ENCODE measurements at regions not wholly inside any gene's neighbourhood (a gene's known extent, or its start where the extent isn't known, plus 50 kb on each side); places are given as distances from the start of the nearest gene placed in this dataset.
"Not testable (repeated sequence)": the region's sequence is repeated elsewhere in the genome, so short reads cannot be mapped to it uniquely, and the experiment has no call there.

DNA sequence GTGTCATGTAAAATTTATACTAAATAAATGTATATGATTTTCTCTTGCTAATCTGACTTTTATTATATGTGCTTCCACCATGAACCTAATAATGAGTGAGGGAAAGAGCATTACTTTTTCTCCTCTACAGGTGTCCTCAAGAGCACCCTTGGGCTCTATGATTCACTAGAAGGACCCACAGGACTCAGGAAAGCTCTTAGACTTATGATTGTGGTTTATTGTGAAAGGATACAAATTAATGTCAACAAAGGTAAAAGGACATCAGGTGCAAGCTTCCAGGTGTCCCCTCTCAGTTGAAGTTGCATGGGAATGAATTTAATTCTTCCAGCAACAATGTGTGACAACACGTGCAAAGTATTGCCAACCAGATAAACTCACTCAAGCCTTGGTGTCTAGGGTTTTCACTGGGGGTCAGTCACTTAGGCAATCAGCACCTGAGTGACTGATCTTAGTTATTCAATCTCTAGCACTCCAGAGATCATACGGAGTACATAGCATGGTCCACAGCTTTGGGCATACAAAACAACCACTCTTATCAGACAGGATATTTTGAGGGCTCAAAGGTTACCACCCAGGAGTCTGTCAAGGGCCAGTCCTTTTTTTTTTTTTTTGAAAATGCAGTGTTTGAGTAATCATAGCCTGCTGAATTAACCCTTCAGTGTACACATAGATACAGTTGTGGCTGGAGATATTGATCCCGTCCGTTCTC lies 1518.1 kb downstream of the KHDRBS2 start:
- DNase-seq; H3K27me3 Mint-ChIP-seq (ENCODE audit: low read depth); POLR2A ChIA-PET: not testable (repeated sequence)

DNA sequence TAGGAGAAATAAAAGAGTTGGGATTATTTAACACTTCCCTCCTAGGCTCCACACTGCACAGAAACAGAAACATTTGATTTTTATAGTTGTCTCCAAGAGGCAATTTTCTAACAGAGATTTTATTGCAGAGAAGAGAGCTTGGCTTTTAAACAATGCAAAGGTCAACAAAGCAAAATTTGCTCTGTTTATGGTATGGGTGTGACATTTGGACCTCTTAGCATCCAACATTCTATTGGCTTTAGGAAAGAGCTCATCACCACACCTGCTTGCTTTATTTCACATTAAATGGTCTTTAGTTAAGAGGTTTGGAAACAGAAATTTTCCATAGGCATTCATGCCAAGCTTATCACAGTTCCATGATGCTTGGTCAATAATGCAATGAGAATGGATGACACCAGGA lies 1520.7 kb downstream of the KHDRBS2 start:
- CTCF ChIA-PET; H3K4me1 Mint-ChIP-seq (ENCODE audit: low read depth); DNase-seq; H3K27ac Mint-ChIP-seq; POLR2A ChIA-PET; H3K36me3 Mint-ChIP-seq (ENCODE audit: low read depth); H3K27me3 Mint-ChIP-seq (ENCODE audit: low read depth); ATAC-seq; H3K4me3 Mint-ChIP-seq: not testable (repeated sequence)
- H3K9me3 Mint-ChIP-seq (ENCODE audit: insufficient read depth), result peaks cover 15% of the 10 kb centered on the region

More for the DNA sequence above, 1518.1 kb downstream of the KHDRBS2 start:
- H3K4me3 Mint-ChIP-seq; H3K27ac Mint-ChIP-seq; ATAC-seq; CTCF ChIA-PET; H3K36me3 Mint-ChIP-seq (ENCODE audit: low read depth); H3K4me1 Mint-ChIP-seq (ENCODE audit: low read depth): not testable (repeated sequence)
- peaks cover 21% of the 10 kb centered on the region for H3K9me3 Mint-ChIP-seq (ENCODE audit: insufficient read depth)

DNA sequence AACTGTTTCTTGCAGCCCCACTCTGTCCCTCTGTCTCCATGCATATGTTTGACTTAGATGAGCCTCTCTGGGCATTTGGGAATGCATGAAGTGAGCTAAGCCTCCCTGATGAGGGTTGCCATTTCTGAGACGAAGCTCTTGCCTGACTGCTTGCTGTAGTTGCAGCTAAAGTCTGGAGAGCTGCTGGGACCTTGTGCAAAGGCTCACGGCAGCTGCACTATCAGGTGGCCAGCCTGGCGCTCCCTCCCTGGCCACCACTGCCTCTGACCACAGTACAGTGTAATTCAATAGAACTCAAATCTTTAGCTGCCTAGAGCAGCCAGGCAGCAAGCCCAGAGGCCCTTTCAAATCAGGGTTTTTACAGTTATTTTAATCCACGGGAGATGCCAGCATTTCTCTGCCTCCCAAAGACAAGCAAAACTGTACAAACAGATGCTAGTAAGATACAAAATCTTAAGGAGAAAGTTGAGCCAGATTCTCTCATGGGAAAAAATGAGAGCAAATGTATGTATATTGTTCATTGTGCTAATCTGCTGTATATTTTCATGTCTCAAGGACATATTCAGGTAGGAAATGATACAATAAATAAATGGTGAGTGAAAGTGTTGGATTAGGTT lies 1522.5 kb downstream of the KHDRBS2 start:
- CTCF ChIA-PET; H3K36me3 Mint-ChIP-seq (ENCODE audit: low read depth); POLR2A ChIA-PET; H3K4me3 Mint-ChIP-seq; H3K4me1 Mint-ChIP-seq (ENCODE audit: low read depth); DNase-seq; H3K27ac Mint-ChIP-seq; H3K27me3 Mint-ChIP-seq (ENCODE audit: low read depth); ATAC-seq: not testable (repeated sequence)
- peaks cover 22% of the 10 kb centered on the region for H3K9me3 Mint-ChIP-seq (ENCODE audit: insufficient read depth)

DNA sequence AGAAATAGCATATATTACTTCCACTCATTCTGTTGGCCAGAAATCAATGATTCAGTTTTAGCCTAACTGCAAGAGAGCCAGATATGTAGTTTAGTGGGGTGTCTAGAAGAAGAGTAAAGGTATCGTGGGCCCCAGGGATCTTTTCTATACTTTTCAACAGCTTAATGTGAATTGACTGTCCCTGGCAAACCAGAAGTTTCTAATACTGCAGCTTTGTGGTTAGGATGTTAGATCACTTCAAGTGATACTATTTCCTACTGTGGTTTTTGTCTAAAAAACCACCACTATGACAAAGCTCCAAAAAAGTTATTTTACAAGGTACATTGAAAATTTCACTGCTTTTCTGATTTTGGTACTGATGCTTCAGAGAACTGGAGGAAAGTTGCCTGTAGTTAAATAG lies 1525.1 kb downstream of the KHDRBS2 start:
- DNase-seq; POLR2A ChIA-PET; ATAC-seq; H3K27ac Mint-ChIP-seq; H3K4me3 Mint-ChIP-seq; H3K36me3 Mint-ChIP-seq (ENCODE audit: low read depth); H3K4me1 Mint-ChIP-seq (ENCODE audit: low read depth); H3K27me3 Mint-ChIP-seq (ENCODE audit: low read depth); CTCF ChIA-PET: not testable (repeated sequence)
- peaks cover 20% of the 10 kb centered on the region for H3K9me3 Mint-ChIP-seq (ENCODE audit: insufficient read depth)

DNA sequence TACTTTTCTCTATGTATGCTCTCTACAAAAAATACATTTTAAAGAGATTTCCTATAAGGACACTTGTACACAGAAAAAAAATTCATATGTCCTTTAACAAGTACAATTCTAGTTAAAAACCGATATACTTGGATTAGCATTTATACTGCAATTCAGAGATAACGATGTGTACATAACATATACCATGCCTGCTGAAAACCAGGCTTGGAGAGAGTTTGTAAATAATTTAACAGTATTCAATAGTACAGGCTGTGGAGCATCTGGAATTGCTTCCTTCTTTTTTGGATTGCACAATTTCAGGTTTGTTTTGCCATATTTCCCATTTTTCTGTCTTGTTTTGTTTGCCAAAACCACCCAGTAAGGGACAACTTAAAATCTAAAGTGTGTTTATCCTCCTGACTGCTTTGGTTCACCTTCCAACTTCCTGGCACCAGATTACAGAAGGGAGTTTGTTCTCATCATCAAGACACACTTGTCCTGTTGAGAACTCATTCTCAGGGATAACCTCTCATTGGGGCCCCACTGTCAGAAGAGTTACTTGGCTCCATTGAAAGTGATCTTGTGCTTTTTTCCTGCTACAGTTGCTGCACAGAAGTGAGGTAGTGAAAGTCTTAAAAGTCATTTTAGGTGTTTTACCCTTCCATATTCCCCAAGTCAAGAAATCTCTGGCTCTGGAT lies 1526.7 kb downstream of the KHDRBS2 start:
- peaks cover 24% of the 10 kb centered on the region for H3K9me3 Mint-ChIP-seq (ENCODE audit: insufficient read depth)
- CTCF ChIA-PET; H3K27me3 Mint-ChIP-seq (ENCODE audit: low read depth); H3K27ac Mint-ChIP-seq; POLR2A ChIA-PET; DNase-seq; H3K4me3 Mint-ChIP-seq; ATAC-seq; H3K36me3 Mint-ChIP-seq (ENCODE audit: low read depth); H3K4me1 Mint-ChIP-seq (ENCODE audit: low read depth): not testable (repeated sequence)

DNA sequence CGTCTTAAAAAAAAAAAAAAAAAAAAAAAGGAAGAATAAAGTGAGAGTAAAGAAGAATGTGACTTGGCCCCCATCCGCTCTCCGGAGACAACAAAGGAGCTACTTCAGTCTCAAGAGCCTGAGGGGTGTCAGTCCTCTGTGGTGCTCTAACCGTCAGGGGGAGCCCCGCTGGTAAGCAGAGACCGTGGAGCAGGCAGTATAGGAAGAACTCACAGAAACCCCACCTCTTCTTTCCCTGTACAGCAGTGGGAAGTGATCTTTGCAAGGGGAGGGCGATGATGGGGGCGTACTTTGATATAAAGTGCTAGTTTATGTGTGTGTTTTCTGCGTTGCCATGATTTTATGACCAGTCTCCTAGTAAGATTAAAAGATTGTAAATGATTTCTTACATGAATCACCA lies 1527.3 kb downstream of the KHDRBS2 start:
- DNase-seq; POLR2A ChIA-PET; ATAC-seq; H3K27ac Mint-ChIP-seq; H3K4me3 Mint-ChIP-seq; H3K36me3 Mint-ChIP-seq (ENCODE audit: low read depth); H3K27me3 Mint-ChIP-seq (ENCODE audit: low read depth); H3K4me1 Mint-ChIP-seq (ENCODE audit: low read depth); CTCF ChIA-PET: not testable (repeated sequence)
- H3K9me3 Mint-ChIP-seq (ENCODE audit: insufficient read depth), result peaks cover 24% of the 10 kb centered on the region

DNA sequence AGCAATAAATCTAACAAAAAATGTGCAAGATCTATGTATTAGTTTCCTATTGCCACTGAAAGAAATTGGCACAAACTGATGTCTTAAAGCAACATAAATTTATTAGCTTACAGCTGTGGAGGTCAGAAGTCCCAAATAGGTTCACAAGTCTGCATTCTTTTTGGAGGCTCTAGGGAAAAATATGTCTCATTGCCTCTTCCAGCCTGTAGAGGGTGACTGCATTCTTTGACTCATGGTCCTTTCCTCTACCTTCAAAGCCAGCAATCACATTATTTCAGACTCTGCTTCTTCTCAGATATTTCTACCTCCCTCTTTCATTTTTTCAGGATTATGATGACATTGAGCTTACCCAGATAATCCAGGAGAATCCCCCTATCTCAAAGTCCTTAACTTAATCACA lies 1531.1 kb downstream of the KHDRBS2 start:
- Mint-ChIP-seq H3K27ac (no peak overlapping the region), H3K4me3 (no peak overlapping the region), H3K9me3 (ENCODE audit: insufficient read depth) (peaks cover 23% of the 10 kb centered on the region), H3K27me3 (ENCODE audit: low read depth) (no peaks in the 10 kb centered on the region), H3K36me3 (ENCODE audit: low read depth) (no peaks in the 10 kb centered on the region), H3K4me1 (ENCODE audit: low read depth) (no peaks in the 10 kb centered on the region)
- ChIA-PET POLR2A (no interaction called here), CTCF (no interaction called here)
- no peak for ATAC-seq
- no peak for DNase-seq

DNA sequence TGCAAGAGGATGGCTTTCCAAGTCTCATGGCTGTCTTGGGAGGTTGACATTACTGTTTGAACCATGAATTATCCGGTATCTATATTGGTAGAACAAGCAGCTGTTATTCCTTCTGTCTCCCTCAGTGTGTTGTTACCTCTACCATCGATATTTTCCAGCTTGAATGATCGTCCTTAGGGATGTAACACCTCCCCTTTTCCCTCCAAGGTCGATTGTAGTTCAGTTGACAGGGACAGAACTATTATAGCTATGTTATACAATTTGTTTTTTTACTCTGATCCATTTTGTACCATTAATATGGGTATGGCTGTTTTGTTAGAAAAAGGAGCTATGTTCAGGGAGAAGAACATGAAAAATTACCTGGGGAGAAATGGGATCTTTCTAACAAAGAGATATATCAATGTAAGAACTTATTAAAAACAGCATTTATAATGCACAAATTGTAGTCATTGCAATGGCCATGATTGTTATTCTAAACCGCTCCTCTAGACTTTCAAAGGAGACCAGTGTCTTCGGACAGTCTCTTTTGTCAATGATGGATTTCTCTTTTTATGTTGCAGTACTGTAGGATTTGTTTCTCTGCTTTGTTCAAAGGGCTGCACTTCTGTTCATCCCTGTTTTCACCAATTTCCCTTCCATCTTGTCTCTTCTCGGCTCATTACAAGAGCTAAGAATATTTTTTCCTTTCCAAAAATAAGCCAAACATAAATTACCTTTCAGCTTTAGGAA lies 1535.5 kb downstream of the KHDRBS2 start:
- H3K4me3 Mint-ChIP-seq; ATAC-seq; H3K27me3 Mint-ChIP-seq (ENCODE audit: low read depth); DNase-seq; H3K36me3 Mint-ChIP-seq (ENCODE audit: low read depth); H3K4me1 Mint-ChIP-seq (ENCODE audit: low read depth); POLR2A ChIA-PET; H3K27ac Mint-ChIP-seq; CTCF ChIA-PET: not testable (repeated sequence)
- peaks cover 15% of the 10 kb centered on the region for H3K9me3 Mint-ChIP-seq (ENCODE audit: insufficient read depth)

DNA sequence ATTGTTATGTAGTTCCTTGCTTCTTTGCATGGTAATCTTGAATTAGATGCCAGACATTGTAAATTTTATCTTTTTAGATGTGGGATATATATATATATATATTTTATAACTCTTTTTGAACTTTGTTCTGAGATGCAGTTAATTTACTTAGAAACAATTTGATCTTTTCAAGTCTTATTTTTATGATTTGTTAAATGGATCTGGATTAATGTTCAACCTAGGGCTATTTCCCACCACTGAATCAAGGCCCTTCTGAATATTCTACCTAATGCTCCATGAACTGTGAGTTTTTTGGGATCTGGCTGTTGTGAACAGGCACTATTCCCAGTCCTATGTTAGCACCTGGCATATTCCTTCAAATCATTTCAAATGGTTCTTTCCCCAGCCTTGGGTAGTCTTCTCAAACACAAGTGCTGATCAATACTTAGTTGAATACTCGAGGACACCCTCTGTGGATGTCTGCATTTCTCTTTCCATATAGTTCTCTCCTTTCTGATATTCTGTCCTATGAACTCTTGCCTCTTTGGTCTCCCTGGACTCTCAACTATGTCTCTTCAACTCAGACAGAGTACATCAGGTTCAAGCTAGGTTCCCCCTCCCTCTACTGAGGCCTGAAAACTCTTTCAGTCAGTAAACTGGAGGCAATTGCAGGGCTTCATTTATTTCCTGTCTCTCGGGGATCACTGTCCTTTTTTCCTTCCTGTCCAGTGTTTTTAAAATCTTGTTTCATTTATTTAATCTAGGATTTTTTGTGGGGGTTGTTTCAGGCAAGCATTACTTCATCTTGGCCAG lies 1538.1 kb downstream of the KHDRBS2 start:
- H3K27ac Mint-ChIP-seq; H3K4me1 Mint-ChIP-seq (ENCODE audit: low read depth); POLR2A ChIA-PET; ATAC-seq; DNase-seq; H3K4me3 Mint-ChIP-seq; CTCF ChIA-PET; H3K36me3 Mint-ChIP-seq (ENCODE audit: low read depth); H3K27me3 Mint-ChIP-seq (ENCODE audit: low read depth): not testable (repeated sequence)
- peaks cover 15% of the 10 kb centered on the region for H3K9me3 Mint-ChIP-seq (ENCODE audit: insufficient read depth)

DNA sequence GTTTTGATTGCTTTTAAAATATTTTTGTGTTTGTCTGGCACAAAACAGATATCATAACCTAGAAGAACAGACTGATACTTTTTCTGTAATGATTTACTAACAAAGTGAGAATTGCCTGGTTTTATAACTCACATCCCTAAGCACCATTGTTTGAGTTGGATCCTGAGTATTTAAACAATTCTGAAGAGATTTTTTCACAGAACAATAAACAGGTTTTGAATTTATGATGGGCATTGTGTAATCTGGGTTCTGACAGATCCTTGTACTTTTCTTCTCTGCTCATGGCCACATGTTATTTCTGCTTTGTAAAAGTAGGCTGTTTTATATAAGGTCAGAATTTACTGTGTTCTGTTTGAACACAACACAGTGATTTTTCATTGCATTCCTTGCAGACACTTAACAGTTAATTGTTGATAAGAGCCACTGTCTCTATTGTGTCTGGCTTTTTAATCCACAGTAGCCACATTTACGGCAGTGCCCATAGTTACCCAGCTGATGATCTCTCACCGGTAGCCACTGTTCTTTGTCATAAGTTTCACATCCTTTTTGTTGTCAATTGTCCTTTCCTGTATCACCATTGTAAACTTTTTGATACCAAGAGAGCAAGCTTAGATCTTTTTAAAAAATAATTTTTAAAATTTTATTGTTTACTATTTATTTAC lies 1548.1 kb downstream of the KHDRBS2 start:
- peaks cover 21% of the 10 kb centered on the region for H3K9me3 Mint-ChIP-seq (ENCODE audit: insufficient read depth)
- DNase-seq; H3K4me1 Mint-ChIP-seq (ENCODE audit: low read depth); CTCF ChIA-PET; H3K27ac Mint-ChIP-seq; ATAC-seq; H3K36me3 Mint-ChIP-seq (ENCODE audit: low read depth); POLR2A ChIA-PET; H3K27me3 Mint-ChIP-seq (ENCODE audit: low read depth); H3K4me3 Mint-ChIP-seq: not testable (repeated sequence)

DNA sequence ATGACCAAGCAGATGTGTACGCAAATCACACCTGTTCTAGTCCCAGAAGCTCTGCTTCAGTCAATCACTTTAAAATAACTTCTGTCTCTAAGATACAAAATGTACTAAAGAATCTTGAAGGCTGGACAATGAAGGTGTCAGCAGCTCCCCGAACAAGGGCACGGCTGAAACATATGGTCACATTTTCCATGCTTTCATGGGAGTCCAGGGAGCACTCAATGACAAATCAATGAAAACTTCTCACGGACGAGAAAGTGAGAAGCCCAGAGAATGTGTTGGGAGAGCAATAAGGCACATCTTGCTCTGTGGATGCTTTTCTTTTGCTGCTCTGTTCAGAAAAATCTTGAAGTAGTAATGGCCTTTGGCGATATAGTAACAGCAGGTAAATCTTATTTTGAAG lies 1548.7 kb downstream of the KHDRBS2 start:
- ATAC-seq; DNase-seq; H3K4me3 Mint-ChIP-seq; CTCF ChIA-PET; H3K27ac Mint-ChIP-seq; H3K27me3 Mint-ChIP-seq (ENCODE audit: low read depth); H3K36me3 Mint-ChIP-seq (ENCODE audit: low read depth); POLR2A ChIA-PET; H3K4me1 Mint-ChIP-seq (ENCODE audit: low read depth): not testable (repeated sequence)
- H3K9me3 Mint-ChIP-seq (ENCODE audit: insufficient read depth), result peaks cover 21% of the 10 kb centered on the region

Data from activated CD8-positive, alpha-beta T cell treated with anti-CD3 and anti-CD28 coated beads, Interleukin-2, amount 10 ng/mL, durations not matched to agents 7 days and 5 days (primary cell).